Thoracic aorta (tissue), 2 donors: ENCODE measurements at regions not wholly inside any gene's neighbourhood (a gene's known extent, or its start where the extent isn't known, plus 50 kb on each side); places are given as distances from the start of the nearest gene placed in this dataset.

Experiments used
- ATAC-seq: fragments of 150-250 bp; one replicate; pipeline ENCODE4 v1.8.0; 2017; ENCODE audit warnings: low read depth; ENCODE audit not compliant: insufficient number of reproducible peaks, low FRiP score
- DNase-seq: peaks from one replicate; pipeline ENCODE4 v3.0.0-alpha.2; 2020; ENCODE audit warnings: low spot score
- H3K27ac ChIP-seq, 2 donors: fragments of 200-600 bp; sonication (generic); 1 replicate in 1 of 2; 2 replicates in 1 of 2; pipeline ENCODE4 v1.5.1; 2016; ENCODE audit warnings: mild to moderate bottlenecking in 2 of 2, moderate library complexity in 2 of 2
- H3K27me3 ChIP-seq: fragments of 200-600 bp; sonication (generic); replicated peaks from 2 replicates; pipeline ENCODE4 v1.6.0; 2016; ENCODE audit warnings: mild to moderate bottlenecking; ENCODE audit not compliant: insufficient read depth
- H3K36me3 ChIP-seq: fragments of 200-600 bp; sonication (generic); one replicate; pipeline ENCODE4 v1.5.1; 2016
- H3K4me1 ChIP-seq, 2 donors: fragments of 200-600 bp; sonication (generic); 1 replicate in 1 of 2; 2 replicates in 1 of 2; pipeline versions ENCODE4 v1.5.1 to v1.6.0; 2016; ENCODE audit warnings: low read depth in 2 of 2, mild to moderate bottlenecking in 1 of 2; ENCODE audit not compliant: control insufficient read depth in 1 of 2
- H3K4me3 ChIP-seq: fragments of 200-600 bp; sonication (generic); 2 replicates; pipeline ENCODE4 v1.5.1; 2016; ENCODE audit warnings: mild to moderate bottlenecking
- H3K9me3 ChIP-seq: fragments of 200-600 bp; sonication (generic); 2 replicates; pipeline ENCODE4 v1.5.1; 2016
- TF ChIP-seq, protein P1 (sequence below): fragments of 200-600 bp; sonication (generic); IDR thresholded peaks from one replicate; pipeline ENCODE4 v1.5.1; 2019; ENCODE audit warnings: antibody characterized with exemption

DNA sequence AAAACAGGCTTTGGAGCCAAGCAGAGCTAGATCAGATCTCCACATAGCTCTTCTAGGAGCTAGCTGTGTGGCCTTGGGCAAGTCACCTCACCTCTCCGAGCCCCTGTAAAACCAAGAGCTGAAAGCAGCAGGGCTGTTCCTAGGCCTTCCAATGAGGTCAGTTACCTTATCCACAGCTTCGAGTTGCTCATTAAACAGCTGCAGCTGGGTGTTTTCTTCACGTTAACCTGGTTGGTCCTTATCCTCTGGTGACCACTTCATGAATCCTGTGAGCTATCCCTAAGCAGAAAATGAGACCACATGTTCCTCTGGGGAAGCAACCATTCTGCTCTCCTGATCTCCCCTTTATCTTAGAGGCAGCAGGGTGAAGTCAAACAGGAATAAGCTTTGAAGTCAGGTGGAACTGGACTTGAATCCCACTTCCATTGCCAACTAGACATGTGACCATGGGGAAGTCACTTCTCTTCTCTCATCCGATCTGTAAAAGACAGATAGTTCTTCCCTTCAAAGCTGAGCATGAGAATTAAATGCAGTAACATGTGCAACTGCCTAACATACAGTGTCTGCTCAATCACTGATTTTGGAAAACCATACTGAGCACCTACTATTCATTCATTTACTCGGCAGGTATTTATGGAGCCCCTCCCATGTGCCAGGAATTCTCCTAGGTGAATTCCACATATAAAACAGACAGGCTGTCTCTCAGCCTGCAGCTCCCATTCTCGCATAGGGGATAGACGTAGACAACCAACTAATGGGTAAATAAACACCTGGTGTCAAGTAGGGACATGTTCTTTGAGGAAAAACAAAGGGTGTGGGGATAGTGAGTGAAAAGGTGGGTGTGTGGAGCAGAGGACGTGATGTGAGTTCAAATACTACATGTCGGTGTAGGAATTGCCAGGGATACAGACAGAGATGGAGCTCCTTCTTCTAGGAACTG is 111.7 kb upstream of the BOD1 start:
- Histone ChIP-seq H3K4me3 (no peak overlapping the region), H3K27me3 (no peaks in the 10 kb centered on the region), H3K36me3 (no peaks in the 10 kb centered on the region), H3K27ac (no peak overlapping the region), H3K9me3 (no peaks in the 10 kb centered on the region), H3K4me1 (no peaks in the 10 kb centered on the region)
- no peak for DNase-seq
- TF ChIP-seq, protein P1, sequence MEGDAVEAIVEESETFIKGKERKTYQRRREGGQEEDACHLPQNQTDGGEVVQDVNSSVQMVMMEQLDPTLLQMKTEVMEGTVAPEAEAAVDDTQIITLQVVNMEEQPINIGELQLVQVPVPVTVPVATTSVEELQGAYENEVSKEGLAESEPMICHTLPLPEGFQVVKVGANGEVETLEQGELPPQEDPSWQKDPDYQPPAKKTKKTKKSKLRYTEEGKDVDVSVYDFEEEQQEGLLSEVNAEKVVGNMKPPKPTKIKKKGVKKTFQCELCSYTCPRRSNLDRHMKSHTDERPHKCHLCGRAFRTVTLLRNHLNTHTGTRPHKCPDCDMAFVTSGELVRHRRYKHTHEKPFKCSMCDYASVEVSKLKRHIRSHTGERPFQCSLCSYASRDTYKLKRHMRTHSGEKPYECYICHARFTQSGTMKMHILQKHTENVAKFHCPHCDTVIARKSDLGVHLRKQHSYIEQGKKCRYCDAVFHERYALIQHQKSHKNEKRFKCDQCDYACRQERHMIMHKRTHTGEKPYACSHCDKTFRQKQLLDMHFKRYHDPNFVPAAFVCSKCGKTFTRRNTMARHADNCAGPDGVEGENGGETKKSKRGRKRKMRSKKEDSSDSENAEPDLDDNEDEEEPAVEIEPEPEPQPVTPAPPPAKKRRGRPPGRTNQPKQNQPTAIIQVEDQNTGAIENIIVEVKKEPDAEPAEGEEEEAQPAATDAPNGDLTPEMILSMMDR = no peak
- no peak for ATAC-seq

DNA sequence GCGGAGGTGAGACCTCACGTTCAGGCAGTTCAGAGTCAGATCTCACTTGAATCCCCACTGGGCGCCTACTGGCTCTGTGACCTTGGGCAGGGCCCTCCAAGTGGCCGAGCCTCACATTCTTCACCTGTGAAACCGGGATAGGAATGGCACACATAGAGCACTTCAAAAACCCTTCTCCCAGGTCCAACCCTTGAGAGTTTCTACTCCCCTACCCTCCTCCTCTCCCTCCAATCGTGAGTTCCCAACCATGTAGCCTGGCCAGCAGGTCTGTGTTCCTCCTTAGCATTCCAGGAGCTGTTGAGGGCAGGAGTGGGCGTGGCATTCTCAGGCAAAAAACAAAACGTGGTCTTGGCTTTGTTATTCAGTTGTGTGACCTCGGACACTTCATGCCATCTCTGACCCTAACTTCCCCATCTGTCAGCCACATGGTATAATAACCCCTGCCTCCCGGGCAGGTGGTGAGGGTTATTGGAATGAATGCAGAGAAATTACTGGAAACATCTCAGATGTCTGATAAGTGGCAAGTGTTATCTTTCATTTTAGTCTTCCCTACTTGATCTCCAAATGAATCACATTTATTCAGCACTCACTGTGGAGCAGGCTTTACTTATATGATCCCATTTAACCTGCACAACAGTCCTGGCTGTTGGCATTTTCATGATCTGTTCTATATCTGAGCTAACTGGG is 112.8 kb upstream of the BOD1 start:
- H3K27ac ChIP-seq = no peak overlapping the region
- no peaks in the 10 kb centered on the region for H3K4me1 ChIP-seq
- H3K27me3 ChIP-seq = no peaks in the 10 kb centered on the region
- ATAC-seq (no peak), DNase-seq (no peak)
- H3K9me3 ChIP-seq = no peaks in the 10 kb centered on the region
- no peaks in the 10 kb centered on the region for H3K36me3 ChIP-seq
- TF ChIP-seq, protein P1 = no peak
- no peak overlapping the region for H3K4me3 ChIP-seq

DNA sequence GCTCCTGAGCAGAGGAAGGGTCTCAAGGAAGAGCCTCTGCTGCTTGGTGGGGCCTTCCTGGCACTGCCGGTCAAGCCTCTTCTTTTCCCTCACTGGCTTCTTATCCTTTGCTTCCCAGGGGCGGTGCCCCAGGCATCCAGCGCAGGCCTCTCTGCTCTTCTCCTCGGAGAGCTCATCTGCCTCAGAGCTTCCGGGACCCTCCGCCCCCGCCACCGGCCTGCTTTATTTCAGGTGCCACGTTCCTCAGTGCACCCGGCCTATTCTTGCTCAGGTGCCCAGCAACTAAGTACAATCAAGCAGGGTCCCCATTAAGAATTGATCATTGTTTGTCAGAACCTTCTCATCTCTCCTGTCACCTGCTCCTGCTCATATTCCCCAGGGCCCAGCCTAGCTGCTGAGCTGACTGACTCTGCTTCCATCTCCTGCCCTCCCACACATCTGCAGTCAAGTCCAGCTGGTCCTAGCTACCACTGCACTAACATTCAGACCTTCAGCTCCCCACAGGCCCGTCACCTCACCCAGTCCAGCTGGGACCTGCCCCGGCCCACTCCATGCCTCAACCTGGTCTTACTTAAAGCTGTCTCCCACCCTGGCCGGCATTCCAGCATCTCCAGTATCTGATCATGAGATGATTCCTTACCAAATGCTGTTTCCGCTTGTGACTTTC is 114.3 kb upstream of the BOD1 start:
- Histone ChIP-seq H3K36me3 (no peaks in the 10 kb centered on the region), H3K4me3 (no peak overlapping the region), H3K27ac (no peak overlapping the region), H3K9me3 (no peaks in the 10 kb centered on the region), H3K27me3 (no peaks in the 10 kb centered on the region), H3K4me1 (no peaks in the 10 kb centered on the region)
- DNase-seq (no peak), ATAC-seq (no peak)
- TF ChIP-seq, protein P1 = no peak

DNA sequence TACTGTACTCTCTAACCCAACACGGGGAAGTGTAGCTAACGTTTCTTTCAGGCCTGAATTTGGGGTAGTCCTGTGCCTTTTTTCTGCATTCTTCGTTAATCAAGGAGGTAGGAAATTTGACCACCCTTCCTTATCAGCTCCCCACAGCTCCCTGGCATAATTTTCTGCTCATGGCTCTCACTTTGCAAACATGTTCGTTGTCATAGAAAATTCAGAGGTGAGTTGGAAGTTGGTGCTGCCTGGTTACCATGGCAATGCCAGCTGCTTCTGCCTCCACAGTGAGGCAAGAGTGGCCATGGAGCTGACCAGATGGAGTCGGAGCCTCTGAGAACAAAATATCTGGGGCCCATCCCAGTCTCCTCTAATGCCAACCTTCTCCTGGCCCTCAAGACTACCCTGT is 116.6 kb upstream of the BOD1 start:
- ATAC-seq (no peak), DNase-seq (no peak)
- H3K4me3 ChIP-seq = no peak overlapping the region
- H3K9me3 ChIP-seq = no peaks in the 10 kb centered on the region
- H3K27ac ChIP-seq = no peak overlapping the region
- TF ChIP-seq, protein P1 = no peak
- H3K4me1 ChIP-seq = no peaks in the 10 kb centered on the region
- no peaks in the 10 kb centered on the region for H3K36me3 ChIP-seq
- H3K27me3 ChIP-seq = no peaks in the 10 kb centered on the region

DNA sequence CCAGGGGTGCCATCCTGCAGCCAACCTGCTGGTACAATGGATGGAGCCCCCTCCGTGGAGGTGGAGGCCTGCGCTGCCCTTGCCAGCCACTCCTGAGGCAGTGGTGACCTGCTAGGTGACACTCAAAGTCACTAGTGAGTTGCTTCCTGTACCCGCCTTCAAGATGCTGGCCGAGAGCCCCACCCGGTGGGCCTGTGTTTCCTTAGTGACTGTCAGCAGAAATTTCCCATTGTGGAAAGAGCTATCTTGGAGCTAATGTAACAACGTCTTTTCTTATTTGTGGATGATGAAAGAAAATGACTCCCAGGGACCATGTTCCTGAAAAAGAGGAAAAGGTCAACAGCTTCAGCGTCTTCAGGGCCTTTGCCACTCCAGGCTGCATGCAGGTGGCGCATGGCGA is 117.0 kb upstream of the BOD1 start:
- Histone ChIP-seq H3K4me1 (no peaks in the 10 kb centered on the region), H3K9me3 (no peaks in the 10 kb centered on the region), H3K27me3 (no peaks in the 10 kb centered on the region), H3K27ac (no peak overlapping the region), H3K4me3 (no peak overlapping the region), H3K36me3 (no peaks in the 10 kb centered on the region)
- TF ChIP-seq, protein P1 = no peak
- DNase-seq (no peak), ATAC-seq (no peak)
